NCI-H2081 (cell line): ENCODE measurements at regions not wholly inside any gene's neighbourhood (a gene's known extent, or its start where the extent isn't known, plus 50 kb on each side); places are given as distances from the start of the nearest gene placed in this dataset.
"Not testable (repeated sequence)": the region's sequence is repeated elsewhere in the genome, so short reads cannot be mapped to it uniquely, and the experiment has no call there.

Source experiments
- DNase-seq, 2 experiments: peaks; one replicate each; lab custom pipeline; 2025; lab: John Stamatoyannopoulos, UW

DNA sequence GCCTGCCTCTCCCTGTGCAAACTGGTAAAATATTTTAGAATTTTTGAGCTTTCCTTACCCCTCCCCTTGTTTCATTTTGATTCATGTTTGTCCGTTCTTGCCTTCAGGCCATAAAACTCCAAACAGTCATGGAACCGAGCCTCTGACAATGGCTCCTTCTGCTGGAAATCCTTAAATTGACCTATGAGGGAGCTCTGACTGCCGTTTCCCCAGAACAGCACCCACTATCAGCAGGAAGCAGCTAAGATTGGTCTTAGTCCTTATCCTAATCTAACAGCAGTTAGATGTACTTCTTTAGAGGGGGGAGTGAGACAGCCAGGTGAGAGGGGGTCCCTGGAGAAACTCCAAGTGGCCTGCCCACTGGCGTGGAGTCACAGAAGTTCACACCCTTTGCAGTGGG is 106.7 kb downstream of the FAM174A start:
- no peak for DNase-seq

DNA sequence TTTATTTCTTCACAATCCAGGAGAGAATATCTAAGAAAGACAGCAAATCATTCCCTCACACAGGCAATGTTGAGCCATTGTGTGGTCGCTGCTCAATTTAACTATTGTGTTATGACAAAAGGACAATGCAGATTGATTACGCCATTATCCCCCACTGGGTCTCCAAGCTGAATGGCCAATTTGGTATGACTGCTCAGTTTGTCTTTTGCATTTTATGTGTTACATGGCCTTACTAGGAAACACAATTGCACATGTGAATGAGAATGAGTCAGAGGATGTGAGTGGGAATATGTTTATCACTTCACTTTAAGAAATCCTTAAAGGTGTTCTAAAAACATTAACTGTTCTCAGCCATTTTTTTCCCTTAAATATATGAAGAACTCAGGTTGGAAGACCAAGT is 108.3 kb downstream of the FAM174A start:
- DNase-seq: peak; percentile 0 to 62

DNA sequence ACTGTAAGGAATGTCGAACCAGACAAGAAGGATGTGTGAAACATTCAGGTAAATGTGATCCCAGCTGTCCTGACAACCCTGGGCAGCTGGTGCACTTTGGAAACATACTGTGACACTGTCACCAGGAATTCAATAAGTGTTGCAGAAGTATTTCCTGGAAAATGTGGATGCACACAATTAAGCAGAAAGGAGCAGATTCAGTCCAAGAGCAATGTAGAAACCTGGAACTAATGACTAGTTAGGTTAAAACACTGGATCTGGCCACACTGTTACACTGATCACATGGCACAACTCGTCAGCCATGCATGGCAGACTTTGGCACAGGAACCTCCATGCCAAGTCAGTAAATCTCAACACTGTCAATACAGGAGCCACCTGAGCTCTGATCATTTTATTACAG is 109.0 kb downstream of the FAM174A start:
- DNase-seq: no peak

DNA sequence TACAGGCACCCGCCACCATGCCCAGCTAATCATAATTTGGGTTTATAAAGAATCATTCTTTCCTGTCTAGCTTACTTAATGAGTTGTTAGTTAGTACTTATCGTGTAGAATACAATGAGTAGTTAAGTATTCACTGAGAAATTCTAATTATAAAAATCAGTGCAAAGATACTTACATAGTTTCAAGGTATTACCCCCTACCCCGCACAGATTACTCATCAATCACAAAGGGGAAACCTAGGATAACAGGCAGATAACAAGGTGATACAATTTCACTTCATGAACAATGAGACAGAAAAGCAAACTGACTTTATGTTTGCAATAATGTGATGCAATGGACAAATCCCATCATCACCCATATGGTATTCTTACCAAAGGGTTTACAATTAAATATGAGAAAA is 109.6 kb downstream of the FAM174A start:
- DNase-seq: no peak

DNA sequence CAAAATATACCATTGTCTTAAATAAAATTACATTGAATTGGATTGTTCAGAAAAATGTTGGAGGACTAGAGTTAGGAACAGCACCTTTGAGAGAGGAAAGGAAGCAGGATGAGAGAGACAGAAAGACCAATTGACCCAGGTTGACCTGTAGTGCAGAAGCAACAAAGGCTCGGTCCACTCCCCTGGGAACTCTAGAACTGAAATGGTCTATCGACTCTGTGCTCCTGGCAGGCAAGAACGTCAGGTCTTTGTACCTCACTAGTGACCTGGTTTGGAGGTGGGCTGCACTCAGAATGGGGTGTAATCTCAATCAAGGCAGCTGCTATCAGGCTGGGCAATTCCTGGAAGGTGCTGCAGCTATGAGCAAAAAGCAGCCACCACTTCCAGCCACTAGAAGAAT is 110.8 kb downstream of the FAM174A start:
- DNase-seq: no peak

- no peak for DNase-seq
Observed at GRCh38 chr5:100646691-100647090, 111.5 kb downstream of the FAM174A start.

DNA sequence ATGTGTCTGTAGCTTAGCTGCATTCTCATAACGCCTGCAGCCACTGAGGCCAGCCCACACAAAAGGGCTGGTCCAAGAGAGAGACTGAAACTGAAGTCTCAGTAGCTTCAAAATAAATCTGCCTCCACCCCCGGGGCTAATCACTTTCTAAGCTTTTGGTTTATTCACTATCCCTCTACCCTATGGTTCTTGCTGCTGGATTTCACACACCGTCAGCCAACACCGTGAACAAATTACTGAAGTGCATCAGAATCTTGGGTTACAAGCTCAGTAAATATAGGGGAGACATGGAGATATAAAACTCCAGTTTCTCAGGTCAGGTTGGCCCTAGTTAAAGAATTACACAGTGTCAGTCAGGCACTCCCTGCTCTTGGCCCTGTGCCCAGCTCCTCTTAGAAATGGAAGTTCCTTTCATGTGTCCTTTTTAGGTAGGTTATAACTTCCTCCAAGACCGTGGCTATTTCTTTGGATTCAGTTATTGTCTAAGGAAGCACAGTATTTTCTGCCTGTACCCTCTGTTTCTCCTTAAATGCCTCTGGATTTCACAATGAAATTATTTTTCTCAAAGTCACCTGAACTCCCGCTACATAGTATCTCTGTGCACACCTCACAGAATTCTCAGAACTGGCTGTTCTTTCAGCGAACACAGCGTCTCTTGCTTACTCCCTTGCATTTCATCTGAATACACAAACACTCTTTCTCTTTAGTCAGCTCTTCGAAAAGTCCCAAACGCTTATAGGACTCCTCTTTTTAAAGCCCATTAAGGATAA is 112.5 kb downstream of the FAM174A start:
- peak; percentile 9 to 25 for DNase-seq

GRCh38 chr5:100654895-100655294 is 119.7 kb downstream of the FAM174A start:
- no peak for DNase-seq

DNA sequence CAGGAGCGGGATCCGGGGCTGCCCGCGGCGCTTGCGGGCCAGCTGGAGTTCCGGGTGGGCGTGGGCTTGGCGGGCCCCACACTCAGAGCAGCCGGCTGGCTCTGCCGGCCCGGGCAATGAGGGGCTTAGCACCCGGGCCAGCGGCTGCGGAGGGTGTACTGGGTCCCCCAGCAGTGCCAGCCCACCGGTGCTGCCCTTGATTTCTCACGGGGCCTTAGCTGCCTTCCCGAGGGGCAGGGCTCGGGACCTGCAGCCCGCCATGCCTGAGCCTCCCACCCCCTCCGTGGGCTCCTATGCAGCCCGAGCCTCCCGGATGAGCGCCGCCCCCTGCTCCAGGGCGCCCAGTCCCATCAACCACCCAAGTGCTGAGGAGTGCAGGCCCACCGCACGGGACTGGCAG is 121.6 kb downstream of the FAM174A start:
- DNase-seq: not testable (repeated sequence)

DNA sequence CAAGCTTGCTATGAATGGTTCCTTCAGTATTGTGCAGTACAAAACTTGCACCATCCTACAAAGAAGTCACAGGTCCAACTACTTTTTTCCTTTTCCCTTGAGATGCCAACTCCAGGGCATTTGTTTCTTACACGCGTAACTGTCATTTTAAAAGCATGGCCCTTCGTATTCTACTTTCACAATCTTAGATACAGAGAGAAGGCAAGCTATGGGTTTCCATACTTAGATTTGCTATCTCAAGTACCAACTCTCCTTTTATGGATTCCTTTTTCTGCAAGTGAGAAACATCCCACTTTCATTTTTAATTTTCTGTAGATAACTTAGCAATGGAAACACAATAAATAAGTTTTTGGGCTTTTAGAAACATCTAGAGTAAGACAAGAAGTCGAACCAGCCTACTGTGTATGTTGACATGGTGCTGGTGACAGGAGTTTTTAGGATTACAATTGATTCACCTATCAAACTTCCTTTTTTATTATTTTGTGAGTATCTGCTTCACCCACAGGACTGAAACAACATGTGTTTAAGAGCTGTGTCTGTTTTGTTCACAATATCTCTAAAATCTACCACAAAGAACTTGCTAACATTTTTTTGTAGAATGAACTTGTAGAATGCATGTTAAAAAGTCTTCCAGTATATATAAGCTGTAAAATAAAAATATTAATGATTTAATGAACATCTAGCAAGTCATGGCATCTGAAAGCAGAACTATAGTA is 124.1 kb downstream of the FAM174A start:
- no peak for DNase-seq

DNA sequence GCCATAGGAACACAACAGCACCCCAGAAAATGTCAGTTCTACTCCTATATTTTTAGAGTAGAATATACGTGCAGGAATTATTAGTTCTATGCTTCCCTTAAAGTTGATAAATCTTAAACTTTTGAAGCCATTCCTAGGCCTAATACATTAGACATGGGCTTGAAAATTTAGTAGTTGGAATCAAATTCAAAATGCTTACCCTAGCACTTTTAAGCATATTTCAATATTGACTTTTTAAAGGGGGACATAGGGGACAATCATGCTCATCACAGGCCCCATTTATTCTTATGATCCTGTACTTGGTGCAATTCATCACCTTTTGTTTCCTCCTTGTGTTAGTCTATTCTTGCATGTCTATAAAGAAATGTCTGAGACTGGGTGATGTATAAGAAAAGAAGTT is 129.0 kb downstream of the FAM174A start:
- no peak for DNase-seq

GRCh38 chr5:100667161-100667630 is 132.0 kb downstream of the FAM174A start:
- no peak for DNase-seq

DNA sequence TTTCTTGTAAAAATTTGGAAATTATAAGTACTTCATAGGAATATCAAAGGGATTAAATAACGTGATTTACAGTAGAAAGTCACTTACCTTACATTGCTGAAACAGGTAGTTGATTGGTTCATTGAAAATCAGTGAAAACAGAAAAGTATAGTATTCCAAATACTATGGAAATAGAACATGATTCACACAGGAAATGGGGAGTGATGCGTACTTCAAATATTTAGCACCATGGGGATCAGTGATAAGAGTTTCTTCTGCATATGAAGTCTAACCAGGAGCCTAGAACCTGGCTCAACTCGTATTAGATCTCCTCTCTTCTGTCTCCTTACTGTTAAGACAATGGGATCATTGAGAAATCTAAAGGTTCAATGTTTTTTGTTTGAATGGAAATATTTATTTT is 133.3 kb downstream of the FAM174A start:
- DNase-seq: no peak

- DNase-seq: peak; percentile 88 to 95
Observed at GRCh38 chr5:100676817-100677631, 141.8 kb downstream of the FAM174A start.

GRCh38 chr5:100682625-100683024 is 147.5 kb downstream of the FAM174A start:
- DNase-seq: no peak

GRCh38 chr5:100683881-100684280 is 148.7 kb downstream of the FAM174A start:
- no peak for DNase-seq

GRCh38 chr5:100685122-100685521 is 149.9 kb downstream of the FAM174A start:
- not testable (repeated sequence) for DNase-seq

- DNase-seq: not testable (repeated sequence)
Observed at GRCh38 chr5:100688834-100689233, 153.7 kb downstream of the FAM174A start.

- no peak for DNase-seq
Observed at GRCh38 chr5:100690036-100690560, 154.9 kb downstream of the FAM174A start.

DNA sequence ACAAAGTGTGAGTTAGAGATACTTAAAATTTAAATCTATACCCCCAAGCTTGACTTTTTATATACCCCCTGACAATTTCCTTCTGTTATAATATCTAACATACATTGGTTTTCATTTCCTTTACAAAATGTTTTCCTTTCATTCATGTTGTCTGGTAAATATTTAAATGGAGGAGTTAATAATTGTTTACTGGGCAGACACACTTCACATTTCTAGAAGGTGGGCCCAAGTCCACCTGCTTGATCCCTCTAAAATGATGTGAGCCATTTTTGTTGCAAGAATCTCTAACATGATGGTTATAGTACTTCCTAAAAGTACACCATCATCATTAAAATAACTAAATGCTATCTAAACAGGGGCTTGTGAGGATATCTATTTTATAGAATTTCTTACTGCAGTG is 155.9 kb downstream of the FAM174A start:
- DNase-seq: no peak

GRCh38 chr5:100691548-100691947 is 156.4 kb downstream of the FAM174A start:
- no peak for DNase-seq

GRCh38 chr5:100693481-100693880 is 158.3 kb downstream of the FAM174A start:
- no peak for DNase-seq
